ENCODE measurements at regions not wholly inside any gene's neighbourhood (a gene's known extent, or its start where the extent isn't known, plus 50 kb on each side); places are given as distances from the start of the nearest gene placed in this dataset.

DNA sequence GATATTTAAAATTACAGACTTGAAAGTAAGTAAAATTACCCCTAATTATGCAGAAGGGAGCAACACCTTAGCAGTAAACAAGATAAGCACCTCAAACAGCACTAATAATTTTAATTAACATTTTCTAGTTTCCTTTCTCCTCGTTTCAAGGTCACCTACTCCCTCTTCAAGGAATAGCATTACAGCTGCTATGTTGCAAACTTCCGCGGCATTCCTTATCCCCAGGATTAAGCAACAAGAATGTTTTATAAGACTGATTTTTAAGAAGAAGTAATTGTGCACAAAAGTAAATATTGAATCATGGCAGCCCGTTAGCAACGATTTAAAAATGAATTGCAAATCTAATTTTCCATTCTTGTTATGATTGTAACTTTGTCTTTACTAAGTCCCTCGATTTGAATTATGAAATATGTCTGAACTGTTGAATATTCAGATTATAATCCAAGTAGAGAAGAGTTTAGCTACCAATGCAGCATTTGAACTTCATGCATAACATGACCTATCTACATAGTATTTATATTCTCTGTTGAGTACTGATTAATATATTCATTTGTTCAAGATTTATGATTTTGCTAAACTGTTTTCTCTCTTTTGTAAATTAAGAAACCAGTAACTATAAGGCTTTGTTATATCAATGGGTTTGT lies 593.5 kb upstream of the MGMT start:
- no peak for DNase-seq
- TF ChIP-seq POLR2A (IDR thresholded peaks at IDR 0.05; ENCODE audit: low read length) (no peak), GATA1 (IDR thresholded peaks at IDR 0.05; ENCODE audit: low read depth, low read length) (no peak)

DNA sequence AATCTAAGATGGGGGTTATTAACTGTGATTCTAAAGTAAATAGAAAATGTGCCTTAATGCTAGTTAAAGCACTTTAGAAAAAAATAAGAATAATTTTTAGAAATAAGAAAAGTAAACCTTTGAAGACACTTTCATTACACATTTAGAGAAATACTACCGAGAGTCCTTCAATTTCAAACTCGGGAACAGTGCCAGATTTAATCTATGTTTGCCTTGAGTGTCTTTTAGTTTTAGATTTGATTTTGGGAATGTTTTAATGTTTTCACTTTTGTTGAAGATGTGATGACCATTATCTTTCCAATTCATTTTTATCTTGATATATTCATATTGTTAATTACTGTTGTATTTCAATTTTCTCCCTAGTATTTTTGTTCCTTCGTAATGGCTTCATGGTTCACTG lies 592.7 kb upstream of the MGMT start:
- TF ChIP-seq GATA1 (IDR thresholded peaks at IDR 0.05; ENCODE audit: low read depth, low read length) (no peak), POLR2A (IDR thresholded peaks at IDR 0.05; ENCODE audit: low read length) (no peak)
- DNase-seq = no peak

DNA sequence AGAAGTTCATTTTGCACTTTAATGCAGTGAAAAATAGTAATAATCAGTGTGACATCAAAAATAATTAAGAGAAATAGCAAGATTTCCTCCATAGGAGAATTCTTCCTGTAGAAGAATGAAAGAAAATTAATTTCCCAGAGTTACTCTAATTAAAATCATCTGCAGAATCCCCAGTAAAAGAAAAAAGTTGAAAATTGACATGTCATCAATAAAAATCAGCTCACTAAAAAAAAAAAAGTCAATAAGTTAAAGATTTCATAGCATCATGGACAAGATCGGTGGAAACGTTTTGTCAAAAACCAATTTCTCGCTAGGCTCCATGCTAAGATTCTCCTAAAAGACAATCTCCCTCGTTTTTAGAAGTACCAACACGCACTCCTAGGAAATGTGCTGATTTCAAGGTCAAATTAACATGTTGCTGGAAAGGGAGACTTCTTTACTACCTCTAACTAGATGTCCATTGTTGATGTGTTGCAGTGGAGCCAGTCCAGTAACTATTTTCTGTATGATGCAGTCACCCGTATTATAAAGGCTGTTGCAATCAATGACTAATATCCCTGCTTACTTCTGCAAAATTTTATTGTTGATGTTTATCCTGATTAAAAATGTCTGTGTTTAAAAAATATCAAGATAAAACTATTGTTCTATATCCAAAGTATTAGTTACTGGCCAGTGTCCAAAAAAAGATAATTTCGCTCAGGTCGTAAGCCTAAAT lies 591.9 kb upstream of the MGMT start:
- no peak for DNase-seq
- TF ChIP-seq POLR2A (IDR thresholded peaks at IDR 0.05; ENCODE audit: low read length) (no peak), GATA1 (IDR thresholded peaks at IDR 0.05; ENCODE audit: low read depth, low read length) (no peak)

DNA sequence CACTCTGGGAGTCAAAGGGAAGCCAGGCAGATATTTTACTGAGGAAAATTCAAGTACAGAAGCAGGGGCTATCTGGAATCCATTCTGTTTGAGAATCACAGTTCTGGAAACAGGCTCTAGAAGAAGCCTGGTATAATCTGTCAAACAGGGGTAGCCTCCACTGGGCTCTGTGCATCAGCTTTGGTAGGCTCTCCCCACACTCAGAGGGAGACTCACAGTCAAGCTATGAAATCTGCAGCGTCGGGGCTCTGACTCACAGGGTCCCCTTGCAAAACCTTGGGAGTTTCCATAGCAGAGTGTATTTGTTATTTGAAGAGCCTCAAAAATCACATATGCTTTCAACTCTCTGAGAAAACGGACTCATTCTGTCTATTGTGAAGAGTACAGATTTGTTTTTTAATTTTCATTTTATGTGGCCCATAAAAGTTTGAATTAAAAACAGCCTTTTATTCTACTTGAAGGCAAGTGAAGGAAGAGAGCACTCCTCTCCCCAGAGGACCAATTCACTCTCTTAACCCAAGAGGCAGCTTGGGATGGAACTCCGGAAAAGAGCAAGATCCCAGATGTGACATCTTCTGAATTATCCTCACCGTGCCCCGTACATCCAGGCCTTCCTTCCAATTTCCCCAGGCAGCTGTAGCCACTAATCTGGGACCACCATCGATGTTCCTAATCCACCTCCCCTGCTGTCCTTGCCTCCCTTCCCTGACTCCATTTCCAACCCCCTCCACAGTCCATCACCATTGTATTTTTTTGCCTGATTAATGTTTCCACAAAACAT lies 590.9 kb upstream of the MGMT start:
- no peak for DNase-seq
- TF ChIP-seq GATA1 (IDR thresholded peaks at IDR 0.05; ENCODE audit: low read depth, low read length) = no peak
- no peak for TF ChIP-seq POLR2A (IDR thresholded peaks at IDR 0.05; ENCODE audit: low read length)

DNA sequence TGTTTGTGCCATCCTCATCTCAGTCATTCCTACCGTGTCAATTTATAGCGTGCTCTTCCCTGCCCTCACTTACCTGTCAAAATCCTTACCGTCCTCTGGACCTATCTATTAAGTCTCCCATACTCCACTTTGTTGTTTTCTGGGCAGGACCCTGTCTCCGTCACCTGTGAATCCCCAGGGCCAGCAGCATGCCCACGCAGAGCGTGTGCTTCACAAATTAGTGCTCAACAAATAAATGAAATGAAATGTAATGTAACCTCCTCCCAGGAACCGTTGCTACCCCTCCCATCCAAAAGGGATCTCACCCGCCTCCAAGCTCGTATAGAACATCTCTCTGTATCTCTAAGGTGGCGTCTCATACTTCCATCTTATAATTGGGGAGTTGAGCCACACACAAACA lies 589.9 kb upstream of the MGMT start:
- TF ChIP-seq POLR2A (IDR thresholded peaks at IDR 0.05; ENCODE audit: low read length) = no peak
- DNase-seq = no peak

DNA sequence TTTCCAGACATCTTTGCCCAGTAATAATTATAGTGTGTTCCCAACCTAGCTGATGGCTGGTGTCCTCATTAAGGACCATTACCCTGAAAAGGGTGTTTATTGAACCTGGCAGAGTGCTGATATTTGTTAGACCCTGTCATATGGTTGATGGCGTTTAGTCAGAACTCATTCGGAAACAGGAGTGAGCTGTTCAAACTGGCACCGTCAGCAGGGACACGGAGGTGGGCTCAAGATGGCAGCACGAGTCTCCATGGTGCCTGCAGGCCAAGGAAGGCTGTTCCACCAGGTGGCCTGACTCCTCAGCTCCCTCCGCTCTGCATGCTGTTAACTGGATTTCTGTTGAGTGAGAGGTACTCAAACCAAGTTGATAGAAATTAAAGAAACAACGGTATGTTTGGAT lies 589.1 kb upstream of the MGMT start:
- TF ChIP-seq POLR2A (IDR thresholded peaks at IDR 0.05; ENCODE audit: low read length) (no peak), GATA1 (IDR thresholded peaks at IDR 0.05; ENCODE audit: low read depth, low read length) (no peak)
- no peak for DNase-seq

DNA sequence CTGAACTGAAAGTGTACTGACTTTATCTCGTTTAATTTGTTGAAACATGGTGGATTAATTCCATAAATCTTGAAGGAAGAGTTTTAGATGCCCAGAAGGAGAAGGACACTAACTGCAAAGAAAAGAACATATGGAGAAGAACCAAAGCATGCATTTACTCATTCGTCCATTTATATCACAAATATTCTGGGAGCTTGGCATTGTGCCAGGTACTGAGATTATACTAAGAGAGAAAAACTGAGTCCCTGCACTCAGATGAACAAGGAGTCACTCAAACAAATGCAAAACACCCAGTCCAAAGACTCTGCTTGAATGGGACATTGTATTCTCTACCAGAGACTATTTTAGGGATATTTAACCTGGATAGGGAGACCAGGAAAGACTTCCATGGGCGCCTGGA lies 588.0 kb upstream of the MGMT start:
- DNase-seq = no peak
- TF ChIP-seq POLR2A (IDR thresholded peaks at IDR 0.05; ENCODE audit: low read length) (no peak), GATA1 (IDR thresholded peaks at IDR 0.05; ENCODE audit: low read depth, low read length) (no peak)

DNA sequence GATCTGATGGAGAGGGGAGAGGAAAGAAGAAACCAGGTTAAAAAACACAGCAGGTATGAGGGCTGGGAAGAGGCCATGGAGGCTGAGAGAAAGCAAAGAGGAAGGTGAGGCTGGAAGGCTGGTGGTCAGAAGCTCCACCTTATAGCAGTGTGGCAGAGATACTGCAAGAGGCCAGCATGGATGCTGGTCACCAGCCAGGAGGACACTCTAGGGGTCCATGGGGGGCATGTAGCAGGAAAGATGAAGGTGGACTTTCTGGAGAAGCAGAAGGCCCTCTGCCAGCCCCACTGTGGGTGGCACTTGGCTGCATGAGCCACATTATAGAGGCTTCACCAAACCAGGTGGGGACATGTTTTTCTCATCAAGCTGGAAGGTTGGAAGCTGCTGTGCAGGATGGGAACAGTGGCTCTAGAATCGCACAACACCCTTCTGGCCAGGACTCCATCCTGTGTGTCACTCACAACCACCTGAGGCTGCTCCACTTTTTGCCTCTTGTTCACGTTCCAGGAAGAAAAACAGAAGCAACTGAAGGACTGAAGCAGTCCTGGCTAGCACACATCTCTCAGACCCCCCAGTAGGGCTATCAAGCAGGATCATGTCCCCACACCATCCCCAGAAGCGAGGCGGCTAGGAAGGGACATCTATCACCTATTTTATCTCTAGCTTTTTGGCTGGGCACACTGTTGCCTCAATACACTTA lies 587.5 kb upstream of the MGMT start:
- TF ChIP-seq POLR2A (IDR thresholded peaks at IDR 0.05; ENCODE audit: low read length) = no peak
- no peak for TF ChIP-seq GATA1 (IDR thresholded peaks at IDR 0.05; ENCODE audit: low read depth, low read length)
- DNase-seq = no peak

DNA sequence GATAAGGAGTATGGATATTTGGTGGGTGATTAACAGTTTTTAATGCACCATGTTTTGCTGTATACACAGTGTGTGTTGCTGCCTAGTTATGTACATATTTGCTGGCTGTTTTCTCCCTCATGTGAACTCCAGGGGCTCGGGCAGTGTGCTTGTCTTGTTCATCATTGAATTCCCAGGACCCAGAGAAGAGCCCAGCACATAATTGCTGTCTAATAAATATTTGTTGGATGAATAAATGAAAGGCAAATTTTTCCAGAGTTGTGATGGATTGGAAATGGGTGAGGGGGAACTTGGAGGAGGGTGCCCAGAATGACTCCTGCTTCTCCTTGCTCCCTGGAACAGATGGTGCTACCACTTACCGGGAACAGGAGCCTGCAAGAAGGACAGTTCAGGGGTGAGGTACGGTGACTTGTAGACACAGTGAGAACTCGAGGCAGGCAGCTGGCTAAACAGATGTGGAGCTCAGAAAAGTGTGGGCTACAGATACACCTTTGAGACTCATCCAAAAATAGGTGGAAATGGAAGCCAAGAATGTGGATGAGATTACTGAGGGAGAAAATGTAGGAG lies 586.8 kb upstream of the MGMT start:
- TF ChIP-seq POLR2A (IDR thresholded peaks at IDR 0.05; ENCODE audit: low read length) (no peak), GATA1 (IDR thresholded peaks at IDR 0.05; ENCODE audit: low read depth, low read length) (no peak)

DNA sequence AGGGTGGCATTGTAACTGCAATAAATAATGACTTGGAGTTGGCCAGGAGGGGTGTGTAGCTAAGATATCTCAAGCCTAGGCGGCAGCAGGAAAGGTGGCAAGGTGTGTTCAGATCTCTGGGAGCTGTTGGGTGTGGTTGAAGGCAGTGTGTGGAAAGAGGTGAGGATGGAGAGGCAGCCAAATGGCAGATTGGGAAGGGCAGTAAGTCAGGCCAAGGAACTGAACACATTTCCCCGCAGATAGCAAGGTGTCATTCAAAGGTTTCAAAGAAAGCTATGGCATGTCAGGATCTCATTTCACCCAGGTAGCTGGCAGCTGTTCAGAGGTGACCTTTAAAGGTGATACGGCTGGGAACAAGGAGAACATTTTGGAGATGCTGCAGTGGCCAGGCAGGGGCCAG lies 586.0 kb upstream of the MGMT start:
- no peak for DNase-seq
- TF ChIP-seq GATA1 (IDR thresholded peaks at IDR 0.05; ENCODE audit: low read depth, low read length) (no peak), POLR2A (IDR thresholded peaks at IDR 0.05; ENCODE audit: low read length) (no peak)

More for the DNA sequence above, 586.8 kb upstream of the MGMT start:
- no peak for DNase-seq

DNA sequence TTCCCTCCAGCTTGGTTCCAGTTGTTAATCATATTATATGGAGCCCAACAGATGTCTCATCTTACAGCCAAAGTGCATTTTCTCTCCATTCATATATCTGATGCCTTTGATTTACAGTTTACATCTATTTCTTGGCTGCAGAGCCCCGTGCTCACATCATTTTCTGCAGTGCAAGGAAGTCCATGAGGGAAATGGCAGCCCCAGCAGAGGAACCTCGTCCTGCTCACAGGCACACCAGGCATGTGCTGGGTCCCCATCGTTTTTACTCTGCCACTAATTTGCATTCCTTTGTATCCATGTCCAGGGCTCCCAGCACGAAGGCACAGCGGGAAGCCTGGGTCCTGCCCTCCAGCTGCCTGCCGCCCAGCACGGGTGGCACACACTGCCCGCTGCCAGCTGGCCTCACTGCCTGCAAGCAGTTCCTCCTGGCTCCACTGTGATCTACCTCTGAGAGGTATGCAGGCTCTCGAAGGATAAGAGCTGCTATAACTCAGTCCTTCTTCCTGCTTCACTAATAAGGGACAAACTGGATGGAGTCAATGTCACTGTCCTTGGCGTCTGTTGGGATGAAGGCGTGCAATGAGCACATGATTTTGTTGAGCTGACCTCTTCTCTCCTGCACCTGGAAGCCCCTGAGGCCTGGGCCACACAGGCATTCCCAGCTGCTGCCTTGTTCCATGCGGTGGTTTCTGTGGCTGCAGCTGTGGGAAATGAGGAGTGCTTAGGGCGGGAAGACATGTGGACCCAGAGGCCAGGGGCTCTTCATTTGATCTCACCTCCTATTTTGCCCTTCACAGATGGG lies 583.6 kb upstream of the MGMT start:
- DNase-seq = no peak

DNA sequence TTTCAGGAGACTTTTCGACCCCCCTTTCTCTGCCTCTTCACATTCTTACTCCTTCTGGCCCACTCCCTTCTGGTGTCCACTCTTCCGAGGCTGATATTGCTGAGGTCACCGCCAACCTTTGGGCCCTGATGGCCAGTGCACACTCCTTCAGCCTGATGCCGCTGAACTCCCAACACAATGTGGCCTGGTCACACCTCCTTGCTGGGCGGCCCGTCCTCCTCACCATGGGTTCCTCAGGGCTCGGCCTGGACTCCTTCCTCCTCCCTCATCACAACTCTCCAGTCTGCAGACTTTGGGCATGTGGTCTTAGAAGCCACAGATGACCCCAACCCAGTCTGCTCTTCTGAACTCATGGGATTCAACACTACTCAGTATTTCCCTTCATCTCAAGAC lies 583.0 kb upstream of the MGMT start:
- TF ChIP-seq GATA1 (IDR thresholded peaks at IDR 0.05; ENCODE audit: low read depth, low read length) (no peak), POLR2A (IDR thresholded peaks at IDR 0.05; ENCODE audit: low read length) (no peak)
- no peak for DNase-seq

More for the DNA sequence above, 583.6 kb upstream of the MGMT start:
- TF ChIP-seq POLR2A (IDR thresholded peaks at IDR 0.05; ENCODE audit: low read length) = no peak

DNA sequence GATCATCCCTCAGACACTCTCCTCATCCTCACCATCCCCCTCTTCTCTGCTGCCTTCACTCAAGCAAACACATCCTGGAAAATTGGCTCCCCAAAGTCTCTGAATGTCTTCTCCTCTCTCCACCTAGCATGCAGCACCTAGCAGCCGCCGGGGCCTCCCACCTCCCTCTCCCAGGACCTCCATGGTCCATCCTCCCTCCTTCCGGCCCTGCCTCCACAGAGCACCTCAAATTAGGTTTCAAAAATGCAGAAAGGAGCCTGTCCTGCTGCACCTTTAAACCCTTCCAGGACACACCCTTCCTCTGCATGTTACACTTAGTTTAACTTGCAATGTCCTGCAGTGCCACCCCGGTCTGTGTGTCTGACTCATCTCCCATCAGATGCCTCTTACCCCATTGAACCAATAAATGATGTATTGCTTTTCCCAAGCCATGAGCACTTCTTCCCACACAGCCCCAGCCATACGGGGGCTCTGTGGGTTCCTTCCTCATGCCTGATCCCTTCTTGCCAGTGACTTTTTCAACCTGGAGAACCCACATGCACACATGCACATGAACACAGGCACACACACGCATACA lies 582.5 kb upstream of the MGMT start:
- TF ChIP-seq POLR2A (IDR thresholded peaks at IDR 0.05; ENCODE audit: low read length) (no peak), GATA1 (IDR thresholded peaks at IDR 0.05; ENCODE audit: low read depth, low read length) (no peak)
- no peak for DNase-seq

All from erythroblast (primary cell).